ENCODE measurements at regions not wholly inside any gene's neighbourhood (a gene's known extent, or its start where the extent isn't known, plus 50 kb on each side); places are given as distances from the start of the nearest gene placed in this dataset.

DNA sequence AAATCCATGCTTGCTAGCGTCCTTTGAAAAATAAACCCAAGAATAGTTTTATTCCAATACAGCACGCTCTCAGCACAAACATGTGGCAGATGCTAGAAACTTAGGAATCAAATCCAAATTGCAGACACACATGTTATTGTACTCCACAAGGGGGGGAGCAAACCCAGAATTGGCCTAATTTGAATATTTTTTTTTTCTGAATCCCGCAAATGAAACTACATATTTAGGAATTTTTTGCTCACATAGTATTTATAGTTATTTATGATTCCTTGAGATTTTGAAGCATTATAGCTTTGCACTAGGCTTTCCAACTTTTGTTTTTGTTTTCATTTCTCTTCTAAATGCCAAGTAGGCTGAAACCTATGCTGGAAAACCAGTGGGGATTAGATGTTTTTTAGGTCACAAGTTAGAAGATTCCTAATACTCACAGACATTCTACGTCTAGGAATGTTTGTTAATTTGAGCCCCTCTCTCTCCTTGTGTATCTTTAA is 59.3 kb upstream of the CDH11 start:
- ChIA-PET POLR2A (no interaction called here), CTCF (ENCODE audit: low intra/inter-chr PET ratio, low total read pairs) (no interaction called here)
- no peaks in the 10 kb centered on the region for H3K79me2 ChIP-seq (ENCODE audit: insufficient read depth, low read length)
- no peak for FAIRE-seq
- H2AFZ ChIP-seq (ENCODE audit: low read length), result no peak overlapping the region
- H3K9ac ChIP-seq (ENCODE audit: insufficient read depth, low read depth, low read length), result no peak overlapping the region
- no peaks in the 10 kb centered on the region for H3K27me3 ChIP-seq (ENCODE audit: control insufficient read depth in 1 of 2, insufficient read depth in 2 of 2, low read length in 2 of 2)
- H3K4me2 ChIP-seq (ENCODE audit: low read depth, low read length), result no peak overlapping the region
- TF ChIP-seq REPIN1 (CRISPR knock-in tag; IDR thresholded peaks at IDR 0.05; ENCODE audit: borderline replicate concordance, low read depth) (no peak), KDM6A (CRISPR knock-in tag; IDR thresholded peaks at IDR 0.05; ENCODE audit: low read depth) (no peak), TAF1 (CRISPR knock-in tag; IDR thresholded peaks at IDR 0.05) (no peak), ZNF121 (CRISPR knock-in tag; IDR thresholded peaks at IDR 0.05) (no peak), MAZ (IDR thresholded peaks at IDR 0.05; ENCODE audit: borderline replicate concordance, low read depth, low read length) (no peak), MAZ (CRISPR knock-in tag; IDR thresholded peaks at IDR 0.05; ENCODE audit: low read depth) (no peak), NKX3-1 (CRISPR knock-in tag; IDR thresholded peaks at IDR 0.05) (no peak), HNRNPL (IDR thresholded peaks at IDR 0.05; ENCODE audit: low read depth, low read length) (no peak), ZNF766 (CRISPR knock-in tag; IDR thresholded peaks at IDR 0.05; ENCODE audit: borderline replicate concordance) (no peak), BCL6 (CRISPR knock-in tag; IDR thresholded peaks at IDR 0.05) (no peak)
- no peaks in the 10 kb centered on the region for H3K36me3 ChIP-seq (replicated peaks in 1 of 2; ENCODE audit: control insufficient read depth in 1 of 2, insufficient read depth in 2 of 2, low read length in 2 of 2)
- H3K4me1 ChIP-seq (ENCODE audit: insufficient read depth, low read length), result no peaks in the 10 kb centered on the region
- no peak for DNase-seq (ENCODE audit: low spot score)
- H3K27ac ChIP-seq (ENCODE audit: extremely low read length, insufficient read depth, low read length), result no peak overlapping the region
- H3K9me3 ChIP-seq (ENCODE audit: low read length), result peaks cover 14% of the 10 kb centered on the region; the same call in 1 of the 2 replicates
- 2% methylated on average over 4 of the region's 4 CpGs for WGBS (ENCODE audit: low lambda C conversion rate)
- ATAC-seq, result no peak
- in situ Hi-C loops (cut with HindIII; ENCODE audit: extremely low pct_ligation_motif_present, low pct_unique_long_range_greater_than_20kb), result no loop called here
- intact Hi-C loops (cut with micrococcal nuclease; ENCODE audit: unreplicated experiment), result no loop called here
- H3K4me3 ChIP-seq (replicated peaks in 1 of 3; ENCODE audit: insufficient read depth in 1 of 3, low read depth in 2 of 3, low read length in 3 of 3), result no peak overlapping the region
- no TSS peak for BruUV-seq (replicated peaks)
- H4K20me1 ChIP-seq (ENCODE audit: insufficient read depth, low read length), result no peaks in the 10 kb centered on the region

DNA sequence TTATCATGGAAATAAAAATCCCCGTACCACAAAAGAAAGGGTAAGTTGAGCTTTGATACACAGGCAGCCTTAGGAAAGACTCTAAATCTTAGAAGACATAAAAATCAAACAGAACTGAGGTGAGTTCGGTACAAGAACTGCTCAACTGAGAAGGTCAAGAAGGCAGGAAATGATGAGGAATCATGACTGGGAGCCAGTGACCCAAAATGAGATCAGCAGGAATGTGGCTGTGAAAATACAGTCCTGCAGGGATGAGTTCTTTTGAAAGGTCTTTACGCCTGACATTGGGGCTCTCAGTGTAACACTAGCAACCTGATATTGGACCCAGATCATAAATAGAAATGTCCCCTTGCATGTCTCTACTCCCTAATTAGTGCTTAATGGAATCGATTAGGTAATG is 56.3 kb upstream of the CDH11 start:
- no peaks in the 10 kb centered on the region for H3K79me2 ChIP-seq (ENCODE audit: insufficient read depth, low read length)
- no TSS peak for BruUV-seq (replicated peaks)
- H3K4me3 ChIP-seq (replicated peaks in 1 of 3; ENCODE audit: insufficient read depth in 1 of 3, low read depth in 2 of 3, low read length in 3 of 3), result no peak overlapping the region
- CTCF ChIA-PET (ENCODE audit: low intra/inter-chr PET ratio, low total read pairs), result no interaction called here
- no peak overlapping the region for H2AFZ ChIP-seq (ENCODE audit: low read length)
- no peaks in the 10 kb centered on the region for H3K4me1 ChIP-seq (ENCODE audit: insufficient read depth, low read length)
- DNase-seq (ENCODE audit: low spot score) (no peak), ATAC-seq (no peak), FAIRE-seq (no peak)
- POLR2A ChIA-PET, result no interaction called here
- intact Hi-C loops (cut with micrococcal nuclease; ENCODE audit: unreplicated experiment), result no loop called here
- H3K27me3 ChIP-seq (ENCODE audit: control insufficient read depth in 1 of 2, insufficient read depth in 2 of 2, low read length in 2 of 2), result no peaks in the 10 kb centered on the region
- H3K9ac ChIP-seq (ENCODE audit: insufficient read depth, low read depth, low read length), result no peak overlapping the region
- H3K9me3 ChIP-seq (ENCODE audit: low read length), result peaks cover 17% of the 10 kb centered on the region; the same call in 1 of the 2 replicates
- in situ Hi-C loops (cut with HindIII; ENCODE audit: extremely low pct_ligation_motif_present, low pct_unique_long_range_greater_than_20kb), result no loop called here
- H3K36me3 ChIP-seq (replicated peaks in 1 of 2; ENCODE audit: control insufficient read depth in 1 of 2, insufficient read depth in 2 of 2, low read length in 2 of 2), result no peaks in the 10 kb centered on the region
- H3K4me2 ChIP-seq (ENCODE audit: low read depth, low read length), result no peak overlapping the region
- WGBS (ENCODE audit: low lambda C conversion rate), result 18% methylated on average over 4 of the region's 4 CpGs
- TF ChIP-seq TEAD2 (CRISPR knock-in tag; IDR thresholded peaks at IDR 0.05) (no peak), ZNF282 (IDR thresholded peaks at IDR 0.05; ENCODE audit: partially characterized antibody) (no peak), NCOR1 (IDR thresholded peaks at IDR 0.05; ENCODE audit: borderline replicate concordance, low read length) (no peak), ZNF605 (CRISPR knock-in tag; IDR thresholded peaks at IDR 0.05) (no peak), ZNF33B (CRISPR knock-in tag; IDR thresholded peaks at IDR 0.05) (no peak), AKAP8 (CRISPR knock-in tag; IDR thresholded peaks at IDR 0.05) (no peak), ZNF460 (CRISPR knock-in tag; IDR thresholded peaks at IDR 0.05; ENCODE audit: borderline replicate concordance) (no peak), LCORL (IDR thresholded peaks at IDR 0.05) (no peak), LCORL (CRISPR knock-in tag; IDR thresholded peaks at IDR 0.05) (no peak), ZNF569 (CRISPR knock-in tag; IDR thresholded peaks at IDR 0.05; ENCODE audit: borderline replicate concordance) (no peak)
- TF ChIP-seq, protein P1, sequence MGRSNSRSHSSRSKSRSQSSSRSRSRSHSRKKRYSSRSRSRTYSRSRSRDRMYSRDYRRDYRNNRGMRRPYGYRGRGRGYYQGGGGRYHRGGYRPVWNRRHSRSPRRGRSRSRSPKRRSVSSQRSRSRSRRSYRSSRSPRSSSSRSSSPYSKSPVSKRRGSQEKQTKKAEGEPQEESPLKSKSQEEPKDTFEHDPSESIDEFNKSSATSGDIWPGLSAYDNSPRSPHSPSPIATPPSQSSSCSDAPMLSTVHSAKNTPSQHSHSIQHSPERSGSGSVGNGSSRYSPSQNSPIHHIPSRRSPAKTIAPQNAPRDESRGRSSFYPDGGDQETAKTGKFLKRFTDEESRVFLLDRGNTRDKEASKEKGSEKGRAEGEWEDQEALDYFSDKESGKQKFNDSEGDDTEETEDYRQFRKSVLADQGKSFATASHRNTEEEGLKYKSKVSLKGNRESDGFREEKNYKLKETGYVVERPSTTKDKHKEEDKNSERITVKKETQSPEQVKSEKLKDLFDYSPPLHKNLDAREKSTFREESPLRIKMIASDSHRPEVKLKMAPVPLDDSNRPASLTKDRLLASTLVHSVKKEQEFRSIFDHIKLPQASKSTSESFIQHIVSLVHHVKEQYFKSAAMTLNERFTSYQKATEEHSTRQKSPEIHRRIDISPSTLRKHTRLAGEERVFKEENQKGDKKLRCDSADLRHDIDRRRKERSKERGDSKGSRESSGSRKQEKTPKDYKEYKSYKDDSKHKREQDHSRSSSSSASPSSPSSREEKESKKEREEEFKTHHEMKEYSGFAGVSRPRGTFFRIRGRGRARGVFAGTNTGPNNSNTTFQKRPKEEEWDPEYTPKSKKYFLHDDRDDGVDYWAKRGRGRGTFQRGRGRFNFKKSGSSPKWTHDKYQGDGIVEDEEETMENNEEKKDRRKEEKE (IDR thresholded peaks at IDR 0.05), result no peak
- no peaks in the 10 kb centered on the region for H4K20me1 ChIP-seq (ENCODE audit: insufficient read depth, low read length)
- H3K27ac ChIP-seq (ENCODE audit: extremely low read length, insufficient read depth, low read length), result no peak overlapping the region
